CD8-positive, alpha-beta memory T cell (primary cell): ENCODE measurements at regions not wholly inside any gene's neighbourhood (a gene's known extent, or its start where the extent isn't known, plus 50 kb on each side); places are given as distances from the start of the nearest gene placed in this dataset.
A peak's percentile ranks its signal among the peaks of the same experiment; 100 is the strongest.

Source experiments
- CTCF ChIA-PET: fragments of 350-600 bp; sonication (Branson Sonifier 250); formaldehyde crosslinking; loops from one replicate; lab custom pipeline; 2021; ENCODE audit warnings: antibody characterized with exemption; lab: Charles Lee
- POLR2A ChIA-PET: fragments of 350-600 bp; sonication (Branson Sonifier 250); formaldehyde crosslinking; loops from one replicate; lab custom pipeline; 2021; ENCODE audit warnings: antibody characterized with exemption; lab: Charles Lee
- DNase-seq, 5 donors: peaks; one replicate each; pipeline versions ENCODE4 v3.0.0 to v3.0.0-alpha.2; 2020 to 2022; ENCODE audit warnings: mixed read lengths in 1 of 5
- H3K27ac ChIP-seq: one replicate; pipeline ENCODE4 v1.7.0; 2013; ENCODE audit warnings: low read depth, mild to moderate bottlenecking, low read length, moderate library complexity
- H3K27me3 ChIP-seq: 2 replicates; pipeline ENCODE4 v1.7.0; 2013; ENCODE audit warnings: low read length, mild to moderate bottlenecking; ENCODE audit not compliant: insufficient read depth, poor library complexity, severe bottlenecking
- H3K36me3 ChIP-seq: 2 replicates; pipeline ENCODE4 v1.7.0; 2013; ENCODE audit warnings: mild to moderate bottlenecking, low read length, moderate library complexity; ENCODE audit not compliant: insufficient read depth
- H3K4me1 ChIP-seq: 2 replicates; pipeline ENCODE4 v1.7.0; 2013; ENCODE audit warnings: mild to moderate bottlenecking, low read length, moderate library complexity; ENCODE audit not compliant: insufficient read depth
- H3K4me3 ChIP-seq: 2 replicates; pipeline ENCODE4 v1.7.0; 2013; ENCODE audit warnings: mild to moderate bottlenecking, low read length
- H3K9me3 ChIP-seq: 2 replicates; pipeline ENCODE4 v1.7.0; 2013; ENCODE audit warnings: mild to moderate bottlenecking, low read length
- H3K27ac Mint-ChIP-seq, 8 donors: one replicate each; pipeline ENCODE4 v1.8.0; 2020 to 2021; ENCODE audit warnings: mixed read lengths in 8 of 8, mild to moderate bottlenecking in 6 of 8, inconsistent platforms in 3 of 8, moderate library complexity in 3 of 8
- H3K27me3 Mint-ChIP-seq, 2 donors: one replicate each; pipeline ENCODE4 v1.8.0; 2020 to 2021; ENCODE audit warnings: mixed read lengths in 2 of 2, mild to moderate bottlenecking in 1 of 2, moderate library complexity in 1 of 2
- H3K36me3 Mint-ChIP-seq, 3 donors: one replicate each; pipeline ENCODE4 v1.8.0; 2020 to 2021; ENCODE audit warnings: mixed read lengths in 3 of 3, inconsistent platforms in 1 of 3, mild to moderate bottlenecking in 1 of 3
- H3K4me1 Mint-ChIP-seq, 3 donors: one replicate each; pipeline ENCODE4 v1.8.0; 2020 to 2021; ENCODE audit warnings: mixed read lengths in 3 of 3, inconsistent platforms in 1 of 3, mild to moderate bottlenecking in 1 of 3
- H3K4me3 Mint-ChIP-seq, 7 donors: one replicate each; pipeline ENCODE4 v1.8.0; 2020 to 2021; ENCODE audit warnings: mixed read lengths in 7 of 7, mild to moderate bottlenecking in 6 of 7, moderate library complexity in 4 of 7, inconsistent platforms in 2 of 7
- H3K9me3 Mint-ChIP-seq, 5 donors: one replicate each; pipeline ENCODE4 v1.8.0; 2020 to 2022; ENCODE audit warnings: mixed read lengths in 5 of 5, mild to moderate bottlenecking in 3 of 5, moderate library complexity in 2 of 5, inconsistent platforms in 1 of 5

- Mint-ChIP-seq H3K27me3 (peaks cover 5 to 7% of the 10 kb centered on the region in 2 donors), H3K27ac (no peak overlapping the region), H3K4me1 (no peaks in the 10 kb centered on the region), H3K9me3 (no peaks in the 10 kb centered on the region), H3K4me3 (no peak overlapping the region), H3K36me3 (no peaks in the 10 kb centered on the region)
- POLR2A ChIA-PET, result no interaction called here
- no peak overlapping the region for H3K4me3 ChIP-seq
- CTCF ChIA-PET, result no interaction called here
- H3K4me1 ChIP-seq, result no peaks in the 10 kb centered on the region
- H3K27me3 ChIP-seq, result no peaks in the 10 kb centered on the region
- H3K9me3 ChIP-seq, result no peaks in the 10 kb centered on the region
- DNase-seq, result no peak
- no peaks in the 10 kb centered on the region for H3K36me3 ChIP-seq
- no peak overlapping the region for H3K27ac ChIP-seq
These were observed 436.9 kb downstream of the METTL4 start for GRCh38 chr18:2134364-2134763.

GRCh38 chr18:2135309-2135708 lies 436.0 kb downstream of the METTL4 start:
- no peaks in the 10 kb centered on the region for H3K9me3 ChIP-seq
- no peak overlapping the region for H3K4me3 ChIP-seq
- H3K27me3 ChIP-seq, result no peaks in the 10 kb centered on the region
- no peak overlapping the region for H3K4me3 Mint-ChIP-seq
- ChIA-PET POLR2A (no interaction called here), CTCF (no interaction called here)
- no peaks in the 10 kb centered on the region for H3K36me3 Mint-ChIP-seq
- no peaks in the 10 kb centered on the region for H3K36me3 ChIP-seq
- no peak for DNase-seq
- H3K4me1 Mint-ChIP-seq, result no peaks in the 10 kb centered on the region
- peak overlapping the region in 1 of 8 donors; percentile 7 for H3K27ac Mint-ChIP-seq
- H3K9me3 Mint-ChIP-seq, result no peaks in the 10 kb centered on the region
- no peaks in the 10 kb centered on the region for H3K4me1 ChIP-seq
- no peak overlapping the region for H3K27ac ChIP-seq
- peaks cover 4 to 5% of the 10 kb centered on the region in 2 donors for H3K27me3 Mint-ChIP-seq

- no peaks in the 10 kb centered on the region for H3K36me3 ChIP-seq
- H3K27me3 ChIP-seq, result no peaks in the 10 kb centered on the region
- Mint-ChIP-seq H3K4me3 (no peak overlapping the region), H3K4me1 (no peaks in the 10 kb centered on the region), H3K27ac (no peak overlapping the region), H3K9me3 (no peaks in the 10 kb centered on the region), H3K36me3 (no peaks in the 10 kb centered on the region), H3K27me3 (peaks cover 4 to 5% of the 10 kb centered on the region in 2 donors)
- H3K4me1 ChIP-seq, result no peaks in the 10 kb centered on the region
- no peak for DNase-seq
- H3K27ac ChIP-seq, result no peak overlapping the region
- ChIA-PET CTCF (no interaction called here), POLR2A (no interaction called here)
- no peaks in the 10 kb centered on the region for H3K9me3 ChIP-seq
- H3K4me3 ChIP-seq, result no peak overlapping the region
These were observed 432.8 kb downstream of the METTL4 start for GRCh38 chr18:2138552-2138951.

- no peaks in the 10 kb centered on the region for H3K36me3 Mint-ChIP-seq
- no peaks in the 10 kb centered on the region for H3K27me3 ChIP-seq
- no peaks in the 10 kb centered on the region for H3K4me1 Mint-ChIP-seq
- no peak overlapping the region for H3K27ac ChIP-seq
- no peaks in the 10 kb centered on the region for H3K4me1 ChIP-seq
- peaks cover 3 to 5% of the 10 kb centered on the region in 2 donors for H3K27me3 Mint-ChIP-seq
- no peak overlapping the region for H3K4me3 Mint-ChIP-seq
- no peaks in the 10 kb centered on the region for H3K9me3 Mint-ChIP-seq
- H3K27ac Mint-ChIP-seq, result no peak overlapping the region
- H3K4me3 ChIP-seq, result no peak overlapping the region
- no peaks in the 10 kb centered on the region for H3K36me3 ChIP-seq
- DNase-seq, result no peak
- CTCF ChIA-PET, result no interaction called here
- POLR2A ChIA-PET, result no interaction called here
- H3K9me3 ChIP-seq, result no peaks in the 10 kb centered on the region
These were observed 431.6 kb downstream of the METTL4 start for GRCh38 chr18:2139691-2140090.

- Mint-ChIP-seq H3K36me3 (no peaks in the 10 kb centered on the region), H3K9me3 (no peaks in the 10 kb centered on the region), H3K27me3 (peaks cover 0 to 1% of the 10 kb centered on the region in 2 donors), H3K27ac (no peak overlapping the region), H3K4me3 (no peak overlapping the region), H3K4me1 (no peaks in the 10 kb centered on the region)
- ChIA-PET CTCF (no interaction called here), POLR2A (no interaction called here)
- Histone ChIP-seq H3K4me1 (no peaks in the 10 kb centered on the region), H3K9me3 (no peaks in the 10 kb centered on the region), H3K27me3 (no peaks in the 10 kb centered on the region), H3K27ac (no peak overlapping the region), H3K36me3 (no peaks in the 10 kb centered on the region), H3K4me3 (no peak overlapping the region)
- DNase-seq, result no peak
These were observed 427.7 kb downstream of the METTL4 start for GRCh38 chr18:2143636-2144035.

GRCh38 chr18:2144811-2145210 lies 426.5 kb downstream of the METTL4 start:
- H3K27me3 ChIP-seq, result no peaks in the 10 kb centered on the region
- ChIA-PET CTCF (no interaction called here), POLR2A (no interaction called here)
- peaks cover 0 to 1% of the 10 kb centered on the region in 2 donors for H3K27me3 Mint-ChIP-seq
- DNase-seq, result no peak
- H3K4me1 ChIP-seq, result no peaks in the 10 kb centered on the region
- no peak overlapping the region for H3K27ac Mint-ChIP-seq
- H3K4me3 ChIP-seq, result no peak overlapping the region
- H3K9me3 Mint-ChIP-seq, result no peaks in the 10 kb centered on the region
- H3K36me3 Mint-ChIP-seq, result no peaks in the 10 kb centered on the region
- H3K9me3 ChIP-seq, result no peaks in the 10 kb centered on the region
- H3K36me3 ChIP-seq, result no peaks in the 10 kb centered on the region
- H3K4me1 Mint-ChIP-seq, result no peaks in the 10 kb centered on the region
- H3K27ac ChIP-seq, result no peak overlapping the region
- no peak overlapping the region for H3K4me3 Mint-ChIP-seq

- CTCF ChIA-PET, result no interaction called here
- Mint-ChIP-seq H3K4me3 (no peak overlapping the region), H3K27me3 (peaks cover 0 to 1% of the 10 kb centered on the region in 2 donors), H3K27ac (no peak overlapping the region), H3K9me3 (no peaks in the 10 kb centered on the region), H3K36me3 (no peaks in the 10 kb centered on the region), H3K4me1 (no peaks in the 10 kb centered on the region)
- H3K4me3 ChIP-seq, result no peak overlapping the region
- no peaks in the 10 kb centered on the region for H3K27me3 ChIP-seq
- no peak for DNase-seq
- H3K36me3 ChIP-seq, result no peaks in the 10 kb centered on the region
- H3K4me1 ChIP-seq, result no peaks in the 10 kb centered on the region
- POLR2A ChIA-PET, result no interaction called here
- no peaks in the 10 kb centered on the region for H3K9me3 ChIP-seq
- no peak overlapping the region for H3K27ac ChIP-seq
These were observed 425.2 kb downstream of the METTL4 start for GRCh38 chr18:2146092-2146491.

GRCh38 chr18:2146754-2147153 lies 424.6 kb downstream of the METTL4 start:
- H3K36me3 ChIP-seq, result no peaks in the 10 kb centered on the region
- no peaks in the 10 kb centered on the region for H3K4me1 Mint-ChIP-seq
- H3K4me3 ChIP-seq, result no peak overlapping the region
- H3K9me3 ChIP-seq, result no peaks in the 10 kb centered on the region
- H3K27ac ChIP-seq, result no peak overlapping the region
- ChIA-PET CTCF (no interaction called here), POLR2A (no interaction called here)
- H3K4me1 ChIP-seq, result no peaks in the 10 kb centered on the region
- peaks cover 0 to 1% of the 10 kb centered on the region in 2 donors for H3K27me3 Mint-ChIP-seq
- no peak for DNase-seq
- no peaks in the 10 kb centered on the region for H3K9me3 Mint-ChIP-seq
- no peak overlapping the region for H3K4me3 Mint-ChIP-seq
- H3K36me3 Mint-ChIP-seq, result no peaks in the 10 kb centered on the region
- H3K27me3 ChIP-seq, result no peaks in the 10 kb centered on the region
- H3K27ac Mint-ChIP-seq, result no peak overlapping the region
